ENCODE measurements at regions not wholly inside any gene's neighbourhood (a gene's known extent, or its start where the extent isn't known, plus 50 kb on each side); places are given as distances from the start of the nearest gene placed in this dataset.
"Not testable (repeated sequence)": the region's sequence is repeated elsewhere in the genome, so short reads cannot be mapped to it uniquely, and the experiment has no call there.

DNA sequence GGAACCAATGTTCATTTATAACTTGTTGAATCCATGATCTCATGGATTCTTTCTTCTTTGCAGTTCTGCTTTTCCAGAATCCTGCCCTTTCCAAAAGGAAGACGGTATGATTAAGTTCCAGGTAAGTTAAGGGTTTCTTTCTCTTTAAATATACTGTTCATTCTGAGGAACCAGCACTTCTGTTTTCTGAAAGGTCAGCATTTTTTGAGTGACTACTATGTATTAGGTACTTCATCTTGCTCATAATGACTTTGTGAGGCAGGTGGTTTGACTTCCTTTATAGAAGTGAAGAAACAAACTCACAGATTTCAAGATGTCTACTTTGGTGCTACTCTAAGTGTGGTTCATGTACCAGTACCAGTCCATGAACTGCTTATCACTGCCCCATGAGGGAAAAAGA lies 107.4 kb upstream of the GPR39 start:
- H3K9me3 ChIP-seq (ENCODE audit: control insufficient read depth in 2 of 2, low read length in 2 of 2); H3K27ac Mint-ChIP-seq; H3K27me3 Mint-ChIP-seq; H3K4me3 Mint-ChIP-seq; H3K36me3 Mint-ChIP-seq; H3K27ac ChIP-seq (ENCODE audit: insufficient read depth, low read length, poor library complexity, severe bottlenecking); H3K36me3 ChIP-seq (ENCODE audit: control insufficient read depth, insufficient read depth, low read length); H3K4me1 Mint-ChIP-seq; ATAC-seq (ENCODE audit: low read depth in 2 of 2); H3K4me3 ChIP-seq (ENCODE audit: low read depth, low read length); H3K9me3 Mint-ChIP-seq; H3K27me3 ChIP-seq (ENCODE audit: control insufficient read depth, insufficient read depth, low read length); H3K4me1 ChIP-seq (ENCODE audit: control insufficient read depth, insufficient read depth, low read length, poor library complexity, severe bottlenecking); DNase-seq: not testable (repeated sequence)

DNA sequence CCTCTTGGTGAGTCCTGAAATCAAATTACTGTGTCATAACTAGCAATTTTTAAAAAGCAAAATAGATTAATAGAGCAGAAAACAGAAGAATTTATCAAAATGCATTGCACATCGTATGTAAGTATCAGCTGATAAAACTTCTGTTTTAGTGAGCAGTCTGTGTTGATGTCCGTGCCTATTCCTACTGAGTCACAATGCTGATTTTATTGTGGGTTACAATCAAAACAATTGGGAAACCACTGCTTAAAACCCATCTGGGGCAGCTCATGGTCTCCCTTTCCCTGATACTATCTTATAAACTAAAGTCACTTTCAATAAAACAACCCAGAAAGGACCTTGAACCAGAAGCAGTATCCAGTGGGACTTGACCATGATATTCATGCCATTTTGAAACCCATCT lies 101.1 kb upstream of the GPR39 start:
- not testable (repeated sequence) for H3K27me3 Mint-ChIP-seq; H3K4me1 ChIP-seq (ENCODE audit: control insufficient read depth, insufficient read depth, low read length, poor library complexity, severe bottlenecking); H3K4me3 Mint-ChIP-seq; H3K9me3 ChIP-seq (ENCODE audit: control insufficient read depth in 2 of 2, low read length in 2 of 2); H3K4me1 Mint-ChIP-seq; H3K27ac ChIP-seq (ENCODE audit: insufficient read depth, low read length, poor library complexity, severe bottlenecking); ATAC-seq (ENCODE audit: low read depth in 2 of 2); H3K36me3 ChIP-seq (ENCODE audit: control insufficient read depth, insufficient read depth, low read length); DNase-seq; H3K27me3 ChIP-seq (ENCODE audit: control insufficient read depth, insufficient read depth, low read length); H3K9me3 Mint-ChIP-seq; H3K36me3 Mint-ChIP-seq; H3K4me3 ChIP-seq (ENCODE audit: low read depth, low read length); H3K27ac Mint-ChIP-seq

DNA sequence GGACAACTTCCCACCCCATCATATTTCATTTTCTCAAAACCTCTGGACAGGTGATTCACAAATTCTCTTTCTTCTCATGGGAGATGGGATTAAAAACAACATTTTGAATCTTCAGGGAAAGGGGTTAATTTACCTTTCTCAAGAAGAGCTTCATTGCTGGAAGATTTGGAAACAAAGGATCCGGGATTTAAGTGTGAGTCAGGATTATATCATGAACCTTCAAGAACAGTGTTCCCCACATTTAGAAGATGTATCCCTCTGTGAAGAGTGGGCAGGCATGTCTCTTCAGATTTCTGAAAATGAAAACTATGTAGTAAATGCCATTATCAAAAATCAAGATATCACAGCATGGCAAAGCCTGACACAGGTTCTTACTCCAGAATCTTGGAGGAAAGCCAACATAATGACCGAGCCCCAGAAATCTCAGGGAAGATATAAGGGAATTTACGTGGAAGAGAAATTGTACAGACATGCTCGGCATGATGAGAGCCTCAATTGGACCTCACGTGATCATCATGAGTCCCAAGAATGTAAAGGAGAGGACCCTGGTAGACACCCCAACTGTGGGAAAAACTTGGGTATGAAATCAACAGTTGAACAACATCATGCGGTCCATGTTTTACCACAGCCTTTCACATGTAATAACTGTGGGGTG lies 99.5 kb upstream of the GPR39 start:
- H3K9me3 ChIP-seq (ENCODE audit: control insufficient read depth in 2 of 2, low read length in 2 of 2); H3K27me3 ChIP-seq (ENCODE audit: control insufficient read depth, insufficient read depth, low read length); H3K4me3 ChIP-seq (ENCODE audit: low read depth, low read length); H3K27ac ChIP-seq (ENCODE audit: insufficient read depth, low read length, poor library complexity, severe bottlenecking); H3K4me3 Mint-ChIP-seq; ATAC-seq (ENCODE audit: low read depth in 2 of 2); H3K27me3 Mint-ChIP-seq; DNase-seq; H3K27ac Mint-ChIP-seq; H3K36me3 Mint-ChIP-seq; H3K36me3 ChIP-seq (ENCODE audit: control insufficient read depth, insufficient read depth, low read length); H3K4me1 Mint-ChIP-seq; H3K4me1 ChIP-seq (ENCODE audit: control insufficient read depth, insufficient read depth, low read length, poor library complexity, severe bottlenecking); H3K9me3 Mint-ChIP-seq: not testable (repeated sequence)

DNA sequence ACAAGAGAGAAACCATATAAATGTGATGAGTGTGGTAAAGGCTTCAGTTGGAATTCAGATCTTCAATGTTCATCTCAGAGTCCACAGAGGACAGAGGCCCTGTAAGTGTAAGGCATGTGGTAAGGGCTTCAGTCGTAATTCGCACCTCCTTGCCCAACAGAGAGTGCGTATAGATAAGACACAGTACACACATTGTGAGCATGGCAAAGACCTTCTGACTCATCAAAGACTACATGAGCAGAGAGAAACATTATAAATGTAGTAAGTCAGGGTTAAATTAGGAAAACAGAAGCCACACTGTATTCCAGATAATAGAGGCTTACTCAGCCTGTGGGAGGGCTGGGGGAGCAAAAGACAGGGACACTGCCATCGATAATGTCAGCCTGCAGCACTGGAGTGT lies 98.1 kb upstream of the GPR39 start:
- not testable (repeated sequence) for H3K27me3 ChIP-seq (ENCODE audit: control insufficient read depth, insufficient read depth, low read length); H3K9me3 ChIP-seq (ENCODE audit: control insufficient read depth in 2 of 2, low read length in 2 of 2); H3K36me3 Mint-ChIP-seq; H3K9me3 Mint-ChIP-seq; H3K36me3 ChIP-seq (ENCODE audit: control insufficient read depth, insufficient read depth, low read length); H3K4me3 Mint-ChIP-seq; H3K4me3 ChIP-seq (ENCODE audit: low read depth, low read length); H3K27ac ChIP-seq (ENCODE audit: insufficient read depth, low read length, poor library complexity, severe bottlenecking); H3K4me1 Mint-ChIP-seq; ATAC-seq (ENCODE audit: low read depth in 2 of 2); DNase-seq; H3K27me3 Mint-ChIP-seq; H3K4me1 ChIP-seq (ENCODE audit: control insufficient read depth, insufficient read depth, low read length, poor library complexity, severe bottlenecking); H3K27ac Mint-ChIP-seq

DNA sequence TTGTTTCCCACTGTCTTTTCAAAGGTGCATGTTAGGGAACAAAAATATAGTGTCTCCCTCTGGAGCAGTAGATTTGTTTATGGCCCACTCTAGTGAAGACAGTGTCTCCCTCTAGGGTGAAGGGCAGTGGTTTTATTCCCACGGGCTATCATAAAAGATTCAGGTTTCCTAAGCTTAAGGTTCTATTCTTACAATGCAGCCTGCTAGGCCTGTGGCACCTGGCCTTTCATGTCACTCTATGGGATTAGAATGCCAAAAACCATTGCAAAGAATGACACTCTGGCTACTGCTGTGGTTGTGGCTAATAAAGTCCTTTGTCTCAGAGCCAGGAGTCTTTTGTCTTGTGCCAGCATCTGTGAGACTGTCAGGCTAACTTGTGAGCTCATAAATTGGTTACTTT lies 92.6 kb upstream of the GPR39 start:
- H3K4me3 Mint-ChIP-seq; DNase-seq; H3K27ac ChIP-seq (ENCODE audit: insufficient read depth, low read length, poor library complexity, severe bottlenecking); H3K9me3 ChIP-seq (ENCODE audit: control insufficient read depth in 2 of 2, low read length in 2 of 2); H3K9me3 Mint-ChIP-seq; H3K4me1 ChIP-seq (ENCODE audit: control insufficient read depth, insufficient read depth, low read length, poor library complexity, severe bottlenecking); H3K27me3 Mint-ChIP-seq; H3K4me1 Mint-ChIP-seq; ATAC-seq (ENCODE audit: low read depth in 2 of 2); H3K36me3 ChIP-seq (ENCODE audit: control insufficient read depth, insufficient read depth, low read length); H3K27ac Mint-ChIP-seq; H3K36me3 Mint-ChIP-seq; H3K27me3 ChIP-seq (ENCODE audit: control insufficient read depth, insufficient read depth, low read length); H3K4me3 ChIP-seq (ENCODE audit: low read depth, low read length): not testable (repeated sequence)

DNA sequence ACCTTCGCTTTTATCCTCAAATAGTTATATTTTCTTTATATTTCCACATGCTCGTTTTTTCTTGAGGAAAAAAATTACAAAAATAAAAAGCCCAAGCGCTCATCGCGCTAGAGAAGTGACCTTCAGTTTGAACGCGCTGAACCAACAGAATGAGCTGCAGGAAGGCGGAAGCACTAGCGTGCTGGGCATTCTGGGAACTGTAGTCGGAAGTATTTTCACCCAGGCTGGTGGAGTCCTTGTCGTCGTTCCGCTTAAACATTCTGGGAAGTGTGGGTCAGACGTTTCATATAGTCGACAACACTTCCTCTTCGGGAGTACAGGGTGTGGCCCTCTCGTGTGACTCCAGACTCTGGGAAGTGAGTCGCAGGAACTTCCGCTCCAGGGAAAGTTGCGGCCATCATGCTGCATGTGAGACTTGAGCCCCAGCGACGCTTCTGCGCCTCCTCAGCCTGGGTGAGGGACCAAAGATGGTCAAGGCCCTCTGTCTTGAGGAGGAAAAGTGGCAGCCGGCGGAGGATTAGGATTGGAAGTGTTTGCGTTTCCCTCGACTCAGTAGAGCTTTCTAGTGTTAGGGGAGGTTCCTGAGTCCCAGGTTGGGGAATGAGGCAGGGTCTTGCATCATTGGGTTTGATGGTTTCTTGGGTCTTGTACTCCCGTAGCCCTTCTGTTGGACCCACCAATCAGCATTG lies 84.1 kb upstream of the GPR39 start:
- H3K9me3 Mint-ChIP-seq; H3K4me3 Mint-ChIP-seq; H3K27me3 ChIP-seq (ENCODE audit: control insufficient read depth, insufficient read depth, low read length); H3K4me3 ChIP-seq (ENCODE audit: low read depth, low read length); H3K27ac ChIP-seq (ENCODE audit: insufficient read depth, low read length, poor library complexity, severe bottlenecking); H3K27ac Mint-ChIP-seq; H3K27me3 Mint-ChIP-seq; H3K4me1 Mint-ChIP-seq; H3K9me3 ChIP-seq (ENCODE audit: control insufficient read depth in 2 of 2, low read length in 2 of 2); H3K4me1 ChIP-seq (ENCODE audit: control insufficient read depth, insufficient read depth, low read length, poor library complexity, severe bottlenecking); DNase-seq; ATAC-seq (ENCODE audit: low read depth in 2 of 2); H3K36me3 ChIP-seq (ENCODE audit: control insufficient read depth, insufficient read depth, low read length); H3K36me3 Mint-ChIP-seq: not testable (repeated sequence)

DNA sequence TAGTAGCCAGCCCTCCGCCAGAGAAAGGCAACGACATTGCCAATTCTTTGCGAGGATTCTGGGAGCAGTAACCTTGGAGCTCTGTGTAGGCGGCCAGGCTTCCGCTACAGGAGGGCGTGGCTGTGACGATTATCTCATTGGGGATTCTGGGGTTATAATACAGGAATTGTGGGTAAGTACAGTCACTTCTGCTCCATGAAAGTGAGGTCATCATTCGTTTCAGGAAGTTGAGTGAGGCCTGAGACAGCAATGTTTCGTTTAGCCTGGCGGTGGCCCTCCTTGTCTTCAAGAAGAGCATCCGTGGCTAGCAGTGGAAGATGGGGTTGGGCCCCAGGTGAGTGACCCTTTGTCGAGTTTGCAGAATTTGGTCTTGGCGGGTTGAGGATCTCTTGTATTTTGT lies 79.5 kb upstream of the GPR39 start:
- not testable (repeated sequence) for H3K4me1 Mint-ChIP-seq; H3K27me3 ChIP-seq (ENCODE audit: control insufficient read depth, insufficient read depth, low read length); H3K27ac Mint-ChIP-seq; H3K27ac ChIP-seq (ENCODE audit: insufficient read depth, low read length, poor library complexity, severe bottlenecking); ATAC-seq (ENCODE audit: low read depth in 2 of 2); H3K36me3 Mint-ChIP-seq; H3K4me3 Mint-ChIP-seq; H3K36me3 ChIP-seq (ENCODE audit: control insufficient read depth, insufficient read depth, low read length); H3K9me3 Mint-ChIP-seq; H3K9me3 ChIP-seq (ENCODE audit: control insufficient read depth in 2 of 2, low read length in 2 of 2); H3K27me3 Mint-ChIP-seq; DNase-seq; H3K4me3 ChIP-seq (ENCODE audit: low read depth, low read length); H3K4me1 ChIP-seq (ENCODE audit: control insufficient read depth, insufficient read depth, low read length, poor library complexity, severe bottlenecking)

DNA sequence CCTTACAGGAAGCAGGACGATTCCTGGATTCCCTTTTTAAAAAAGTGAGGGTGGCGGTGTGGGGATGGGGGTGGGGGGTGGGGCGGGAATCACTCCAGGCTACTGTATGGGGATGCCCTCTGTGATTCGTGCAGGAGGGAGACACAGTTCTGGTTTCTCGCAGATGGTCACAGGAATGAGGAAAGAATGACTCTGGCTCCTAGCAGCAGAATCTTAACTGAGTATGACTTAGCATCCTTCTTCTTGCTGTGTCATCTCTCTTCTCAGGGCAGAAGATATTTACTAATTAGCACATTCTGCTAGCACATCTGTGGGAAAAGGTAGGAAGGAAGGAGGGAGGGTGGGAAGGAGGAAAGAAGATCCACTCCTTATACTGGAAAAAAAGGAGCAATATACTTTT lies 78.8 kb upstream of the GPR39 start:
- not testable (repeated sequence) for DNase-seq; H3K4me3 ChIP-seq (ENCODE audit: low read depth, low read length); H3K9me3 ChIP-seq (ENCODE audit: control insufficient read depth in 2 of 2, low read length in 2 of 2); H3K36me3 ChIP-seq (ENCODE audit: control insufficient read depth, insufficient read depth, low read length); H3K27ac Mint-ChIP-seq; H3K27me3 ChIP-seq (ENCODE audit: control insufficient read depth, insufficient read depth, low read length); H3K4me1 ChIP-seq (ENCODE audit: control insufficient read depth, insufficient read depth, low read length, poor library complexity, severe bottlenecking); ATAC-seq (ENCODE audit: low read depth in 2 of 2); H3K36me3 Mint-ChIP-seq; H3K27me3 Mint-ChIP-seq; H3K4me1 Mint-ChIP-seq; H3K27ac ChIP-seq (ENCODE audit: insufficient read depth, low read length, poor library complexity, severe bottlenecking); H3K4me3 Mint-ChIP-seq; H3K9me3 Mint-ChIP-seq
